ENCODE measurements at regions not wholly inside any gene's neighbourhood (a gene's known extent, or its start where the extent isn't known, plus 50 kb on each side); places are given as distances from the start of the nearest gene placed in this dataset.

DNA sequence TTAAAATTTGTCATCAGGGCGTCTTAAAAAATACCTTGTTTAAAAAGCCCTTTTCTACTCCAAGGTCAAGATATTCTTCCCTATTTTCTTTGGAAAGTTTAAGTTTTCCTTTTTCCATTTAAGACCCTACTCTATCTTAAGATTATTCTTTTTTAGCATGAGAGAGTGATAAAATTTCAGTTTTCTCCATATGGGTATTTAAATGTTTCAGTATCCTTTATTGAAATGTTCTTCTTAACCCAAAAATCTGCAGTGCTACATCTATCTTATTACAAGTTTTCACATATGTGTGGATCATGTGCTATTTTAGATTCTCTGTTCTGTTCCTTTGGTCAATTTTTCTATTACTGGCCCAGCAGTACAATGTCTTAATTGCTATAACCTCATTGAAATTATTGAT, 202.2 kb downstream of the TTC6 start:
- WGBS: no CpG with 5 or more reads among the region's 1 CpG
- no peak for DNase-seq
- Histone ChIP-seq H3K4ac (ENCODE audit: low read depth in 1 of 2, low read length in 2 of 2) (no peak overlapping the region), H2BK120ac (ENCODE audit: low read depth, low read length) (no peak overlapping the region), H3K18ac (ENCODE audit: low read depth in 1 of 2, low read length in 2 of 2) (no peak overlapping the region), H3K4me1 (ENCODE audit: control insufficient read depth, insufficient read depth, low read depth, low read length) (no peaks in the 10 kb centered on the region), H4K8ac (ENCODE audit: low read length) (no peak overlapping the region), H4K91ac (ENCODE audit: low read length) (no peak overlapping the region), H3K9me3 (ENCODE audit: control insufficient read depth, low read length) (no peaks in the 10 kb centered on the region), H2AK5ac (ENCODE audit: low read length, severe bottlenecking) (no peak overlapping the region), H2AFZ (ENCODE audit: low read depth, low read length) (no peak overlapping the region), H3K27me3 (ENCODE audit: control insufficient read depth in 1 of 2, insufficient read depth in 1 of 2, low read length in 2 of 2) (no peaks in the 10 kb centered on the region), H3K9ac (ENCODE audit: low read length) (no peak overlapping the region), H3K23ac (ENCODE audit: low read length in 2 of 2) (no peak overlapping the region), H3K79me1 (replicated peaks; ENCODE audit: low read length, poor library complexity, severe bottlenecking) (no peaks in the 10 kb centered on the region), H2BK15ac (ENCODE audit: low read depth, poor library complexity, severe bottlenecking) (no peak overlapping the region), H3K4me3 (ENCODE audit: insufficient read depth in 1 of 2, low read depth in 1 of 2, low read length in 2 of 2) (no peak overlapping the region), H3K14ac (ENCODE audit: low read length in 2 of 2) (no peak overlapping the region), H3K4me2 (ENCODE audit: low read length, poor library complexity, severe bottlenecking) (no peak overlapping the region), H3K27ac (ENCODE audit: low read length, poor library complexity, severe bottlenecking) (no peak overlapping the region), H2BK12ac (ENCODE audit: low read length in 2 of 2) (no peak overlapping the region), H3K36me3 (ENCODE audit: control insufficient read depth in 1 of 2, insufficient read depth in 2 of 2, low read depth in 1 of 2, low read length in 2 of 2) (no peaks in the 10 kb centered on the region), H2BK5ac (ENCODE audit: low read depth, low read length, poor library complexity, severe bottlenecking) (no peak overlapping the region)

DNA sequence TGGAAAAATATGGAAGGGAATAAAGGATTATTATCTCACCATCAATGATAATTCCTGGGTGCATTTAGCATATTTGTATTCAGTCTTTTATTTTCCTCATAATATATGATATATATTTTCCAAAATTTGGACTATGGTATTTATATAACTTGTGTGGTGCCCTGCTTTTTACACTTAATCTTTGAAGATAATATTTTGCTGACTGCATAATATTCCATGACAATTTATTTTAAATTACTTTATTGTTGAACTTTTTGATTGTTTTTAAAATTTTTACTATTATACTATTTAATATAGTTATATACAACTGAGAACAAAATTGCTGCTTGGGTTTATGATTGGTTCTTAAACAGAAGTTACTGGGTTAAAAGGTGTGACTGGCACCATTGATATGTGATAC, 212.3 kb downstream of the TTC6 start:
- no peak overlapping the region for H3K4me3 ChIP-seq (ENCODE audit: insufficient read depth in 1 of 2, low read depth in 1 of 2, low read length in 2 of 2)
- H3K27ac ChIP-seq (ENCODE audit: low read length, poor library complexity, severe bottlenecking): no peak overlapping the region
- H3K4me2 ChIP-seq (ENCODE audit: low read length, poor library complexity, severe bottlenecking): no peak overlapping the region
- no peak overlapping the region for H4K91ac ChIP-seq (ENCODE audit: low read length)
- H3K9me3 ChIP-seq (ENCODE audit: control insufficient read depth, low read length): no peaks in the 10 kb centered on the region
- no peak overlapping the region for H3K14ac ChIP-seq (ENCODE audit: low read length in 2 of 2)
- no peak overlapping the region for H3K9ac ChIP-seq (ENCODE audit: low read length)
- H2BK120ac ChIP-seq (ENCODE audit: low read depth, low read length): no peak overlapping the region
- H3K18ac ChIP-seq (ENCODE audit: low read depth in 1 of 2, low read length in 2 of 2): no peak overlapping the region
- no peak for DNase-seq
- no peaks in the 10 kb centered on the region for H3K4me1 ChIP-seq (ENCODE audit: control insufficient read depth, insufficient read depth, low read depth, low read length)
- no peak overlapping the region for H2BK12ac ChIP-seq (ENCODE audit: low read length in 2 of 2)
- H3K36me3 ChIP-seq (ENCODE audit: control insufficient read depth in 1 of 2, insufficient read depth in 2 of 2, low read depth in 1 of 2, low read length in 2 of 2): no peaks in the 10 kb centered on the region
- no peaks in the 10 kb centered on the region for H3K27me3 ChIP-seq (ENCODE audit: control insufficient read depth in 1 of 2, insufficient read depth in 1 of 2, low read length in 2 of 2)
- H3K4ac ChIP-seq (ENCODE audit: low read depth in 1 of 2, low read length in 2 of 2): no peak overlapping the region
- H3K79me1 ChIP-seq (replicated peaks; ENCODE audit: low read length, poor library complexity, severe bottlenecking): no peaks in the 10 kb centered on the region
- H2BK5ac ChIP-seq (ENCODE audit: low read depth, low read length, poor library complexity, severe bottlenecking): no peak overlapping the region
- H3K23ac ChIP-seq (ENCODE audit: low read length in 2 of 2): no peak overlapping the region
- H2BK15ac ChIP-seq (ENCODE audit: low read depth, poor library complexity, severe bottlenecking): no peak overlapping the region
- H2AK5ac ChIP-seq (ENCODE audit: low read length, severe bottlenecking): no peak overlapping the region
- H4K8ac ChIP-seq (ENCODE audit: low read length): no peak overlapping the region
- no peak overlapping the region for H2AFZ ChIP-seq (ENCODE audit: low read depth, low read length)

DNA sequence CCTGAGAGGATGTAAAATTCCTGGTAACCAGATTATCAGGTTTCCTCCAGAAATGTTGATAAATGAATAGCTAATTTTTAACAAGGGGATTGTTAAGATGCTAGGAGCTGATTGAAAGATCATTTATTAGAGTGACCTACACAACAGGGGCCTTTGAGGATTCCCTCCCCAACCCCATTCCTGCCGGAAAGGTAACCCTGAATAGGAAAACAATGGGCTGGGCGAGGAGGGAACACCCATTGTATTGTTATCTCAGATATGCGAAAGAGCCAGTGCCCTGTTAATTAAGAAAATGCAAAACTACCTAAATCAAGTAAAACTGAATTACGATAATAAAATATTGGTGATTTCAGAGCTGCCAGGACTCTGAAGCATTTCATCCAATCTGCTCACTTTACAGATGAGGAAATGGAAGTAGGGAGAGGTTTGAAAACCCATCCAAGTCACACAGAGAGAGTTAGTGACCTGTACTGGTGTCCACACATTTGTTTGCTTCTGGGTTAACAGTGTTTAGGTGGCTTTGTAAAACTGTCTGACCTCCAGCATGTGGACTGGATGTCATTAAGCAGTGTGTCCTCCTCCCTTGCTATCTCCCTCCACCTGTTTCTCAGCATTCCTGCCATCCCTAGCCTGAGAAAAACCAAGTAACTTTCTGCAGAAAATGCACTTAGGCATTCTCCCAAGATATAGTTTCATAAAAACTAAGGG, 214.8 kb downstream of the TTC6 start:
- Histone ChIP-seq H2BK12ac (ENCODE audit: low read length in 2 of 2) (no peak overlapping the region), H2BK5ac (ENCODE audit: low read depth, low read length, poor library complexity, severe bottlenecking) (no peak overlapping the region), H3K14ac (ENCODE audit: low read length in 2 of 2) (no peak overlapping the region), H3K27me3 (ENCODE audit: control insufficient read depth in 1 of 2, insufficient read depth in 1 of 2, low read length in 2 of 2) (no peaks in the 10 kb centered on the region), H3K9me3 (ENCODE audit: control insufficient read depth, low read length) (no peaks in the 10 kb centered on the region), H3K4me3 (ENCODE audit: insufficient read depth in 1 of 2, low read depth in 1 of 2, low read length in 2 of 2) (no peak overlapping the region), H4K91ac (ENCODE audit: low read length) (no peak overlapping the region), H3K79me1 (replicated peaks; ENCODE audit: low read length, poor library complexity, severe bottlenecking) (no peaks in the 10 kb centered on the region), H3K18ac (ENCODE audit: low read depth in 1 of 2, low read length in 2 of 2) (no peak overlapping the region), H3K4me2 (ENCODE audit: low read length, poor library complexity, severe bottlenecking) (no peak overlapping the region), H2BK120ac (ENCODE audit: low read depth, low read length) (no peak overlapping the region), H3K4me1 (ENCODE audit: control insufficient read depth, insufficient read depth, low read depth, low read length) (no peaks in the 10 kb centered on the region), H4K8ac (ENCODE audit: low read length) (no peak overlapping the region), H2AFZ (ENCODE audit: low read depth, low read length) (no peak overlapping the region), H3K27ac (ENCODE audit: low read length, poor library complexity, severe bottlenecking) (no peak overlapping the region), H2BK15ac (ENCODE audit: low read depth, poor library complexity, severe bottlenecking) (no peak overlapping the region), H3K23ac (ENCODE audit: low read length in 2 of 2) (no peak overlapping the region), H3K4ac (ENCODE audit: low read depth in 1 of 2, low read length in 2 of 2) (no peak overlapping the region), H3K9ac (ENCODE audit: low read length) (no peak overlapping the region), H2AK5ac (ENCODE audit: low read length, severe bottlenecking) (no peak overlapping the region), H3K36me3 (ENCODE audit: control insufficient read depth in 1 of 2, insufficient read depth in 2 of 2, low read depth in 1 of 2, low read length in 2 of 2) (no peaks in the 10 kb centered on the region)
- WGBS: 100% methylated on average over 1 of the region's 4 CpGs
- DNase-seq: no peak

DNA sequence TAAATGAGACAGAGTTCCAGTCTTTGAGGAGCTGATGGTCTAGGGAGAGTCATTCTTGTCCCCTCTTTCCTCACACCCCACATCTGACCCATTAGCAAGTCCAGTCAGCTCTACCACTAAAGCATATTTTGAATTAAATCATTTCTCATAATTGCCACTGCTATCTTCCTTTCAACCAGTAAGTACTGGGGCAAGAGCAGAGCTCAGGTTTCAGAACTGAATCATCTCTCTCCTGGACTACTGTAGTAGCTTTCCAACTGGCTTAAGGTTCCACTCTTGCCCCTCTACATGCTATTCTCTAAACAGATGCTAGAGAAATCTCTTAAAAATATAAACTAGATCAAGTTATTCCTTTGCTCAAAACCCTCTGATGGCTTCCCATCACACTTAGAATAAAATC, 218.3 kb downstream of the TTC6 start:
- Histone ChIP-seq H4K91ac (ENCODE audit: low read length) (no peak overlapping the region), H2BK120ac (ENCODE audit: low read depth, low read length) (no peak overlapping the region), H3K36me3 (ENCODE audit: control insufficient read depth in 1 of 2, insufficient read depth in 2 of 2, low read depth in 1 of 2, low read length in 2 of 2) (no peaks in the 10 kb centered on the region), H3K9ac (ENCODE audit: low read length) (no peak overlapping the region), H3K23ac (ENCODE audit: low read length in 2 of 2) (no peak overlapping the region), H3K27me3 (ENCODE audit: control insufficient read depth in 1 of 2, insufficient read depth in 1 of 2, low read length in 2 of 2) (no peaks in the 10 kb centered on the region), H3K4me3 (ENCODE audit: insufficient read depth in 1 of 2, low read depth in 1 of 2, low read length in 2 of 2) (no peak overlapping the region), H2AFZ (ENCODE audit: low read depth, low read length) (no peak overlapping the region), H3K4me1 (ENCODE audit: control insufficient read depth, insufficient read depth, low read depth, low read length) (no peaks in the 10 kb centered on the region), H4K8ac (ENCODE audit: low read length) (no peak overlapping the region), H3K14ac (ENCODE audit: low read length in 2 of 2) (no peak overlapping the region), H3K18ac (ENCODE audit: low read depth in 1 of 2, low read length in 2 of 2) (no peak overlapping the region), H3K4me2 (ENCODE audit: low read length, poor library complexity, severe bottlenecking) (no peak overlapping the region), H2BK12ac (ENCODE audit: low read length in 2 of 2) (no peak overlapping the region), H3K9me3 (ENCODE audit: control insufficient read depth, low read length) (no peaks in the 10 kb centered on the region), H3K27ac (ENCODE audit: low read length, poor library complexity, severe bottlenecking) (no peak overlapping the region), H2BK5ac (ENCODE audit: low read depth, low read length, poor library complexity, severe bottlenecking) (no peak overlapping the region), H3K79me1 (replicated peaks; ENCODE audit: low read length, poor library complexity, severe bottlenecking) (no peaks in the 10 kb centered on the region), H2BK15ac (ENCODE audit: low read depth, poor library complexity, severe bottlenecking) (no peak overlapping the region), H3K4ac (ENCODE audit: low read depth in 1 of 2, low read length in 2 of 2) (no peak overlapping the region), H2AK5ac (ENCODE audit: low read length, severe bottlenecking) (no peak overlapping the region)
- DNase-seq: no peak

Measured in mesenchymal stem cell (in vitro differentiated cells and primary cell).